T-helper 2 cell treated with Interferon-gamma antibody and Interleukin-4, amounts not matched to agents 5 μg/mL and 100 μg/mL, for 36 hours (primary cell): ENCODE measurements at regions not wholly inside any gene's neighbourhood (a gene's known extent, or its start where the extent isn't known, plus 50 kb on each side); places are given as distances from the start of the nearest gene placed in this dataset.

ENCODE experiments used
- DNase-seq: peaks from one replicate; pipeline ENCODE4 v3.0.0; 2021; ENCODE audit warnings: low spot score
- H3K27ac Mint-ChIP-seq: one replicate; pipeline ENCODE4 v1.8.0; 2021; ENCODE audit warnings: mild to moderate bottlenecking, mixed read lengths
- H3K27me3 Mint-ChIP-seq: one replicate; pipeline ENCODE4 v1.8.0; 2021; ENCODE audit warnings: low read depth, mixed read lengths
- H3K36me3 Mint-ChIP-seq: one replicate; pipeline ENCODE4 v1.8.0; 2021; ENCODE audit warnings: low read depth, mixed read lengths
- H3K4me1 Mint-ChIP-seq: one replicate; pipeline ENCODE4 v1.8.0; 2021; ENCODE audit warnings: low read depth, mixed read lengths
- H3K4me3 Mint-ChIP-seq: one replicate; pipeline ENCODE4 v1.8.0; 2022; ENCODE audit warnings: mild to moderate bottlenecking, moderate library complexity, mixed read lengths
- H3K9me3 Mint-ChIP-seq: one replicate; pipeline ENCODE4 v1.8.0; 2021; ENCODE audit warnings: mixed read lengths

DNA sequence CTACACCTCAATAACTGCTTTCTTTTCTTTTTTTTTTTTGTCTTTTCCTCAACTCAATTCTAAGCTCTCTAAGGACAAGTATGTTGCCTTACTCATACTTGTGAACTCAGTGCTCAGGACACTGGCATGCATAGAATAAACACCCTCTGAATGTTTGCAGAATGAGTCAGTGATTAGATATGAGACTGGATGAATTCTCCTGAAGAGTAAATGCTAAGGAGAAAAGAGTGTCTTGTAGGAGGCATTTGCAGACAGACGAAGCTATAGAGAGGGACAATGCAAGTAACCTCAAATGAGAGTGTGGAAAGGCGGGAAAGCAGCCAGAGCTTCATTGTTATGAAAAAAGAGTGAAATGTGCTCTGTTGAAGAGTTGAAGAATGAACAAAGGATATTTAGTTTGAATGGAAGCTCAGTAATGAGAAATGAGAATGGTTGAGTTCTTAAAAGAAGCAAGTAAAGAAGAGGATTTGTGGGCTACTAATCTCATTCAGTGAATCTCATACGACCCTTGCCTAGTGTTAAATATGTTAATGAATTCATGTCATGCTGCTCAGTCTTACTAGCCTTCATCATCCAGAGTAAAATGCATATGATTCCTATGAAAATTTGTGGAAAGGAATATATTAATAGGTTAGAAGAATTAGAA is 166.1 kb upstream of the DPYD start:
- H3K27me3 Mint-ChIP-seq = no peaks in the 10 kb centered on the region
- no peaks in the 10 kb centered on the region for H3K9me3 Mint-ChIP-seq
- no peak overlapping the region for H3K4me3 Mint-ChIP-seq
- DNase-seq = no peak
- H3K4me1 Mint-ChIP-seq = no peaks in the 10 kb centered on the region
- no peaks in the 10 kb centered on the region for H3K36me3 Mint-ChIP-seq
- H3K27ac Mint-ChIP-seq = no peak overlapping the region

DNA sequence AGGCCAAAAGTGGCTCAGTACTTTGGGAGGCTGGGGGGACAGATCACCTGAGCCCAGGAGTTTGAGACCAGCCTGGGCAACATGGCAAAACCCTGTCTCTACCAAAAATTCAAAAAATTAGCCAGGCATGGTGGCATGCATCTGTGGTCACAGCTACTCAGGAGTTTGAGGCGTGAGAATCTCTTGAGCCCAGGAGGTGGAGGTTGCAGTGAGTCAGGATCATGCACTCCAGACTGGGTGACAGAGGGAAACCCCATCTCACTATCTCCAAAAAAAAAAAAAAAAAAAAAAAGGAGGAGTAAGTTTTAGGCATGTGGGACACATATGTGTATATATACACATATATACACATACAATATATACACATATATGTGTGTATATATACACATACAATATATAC is 165.3 kb upstream of the DPYD start:
- Mint-ChIP-seq H3K27ac (no peak overlapping the region), H3K4me1 (no peaks in the 10 kb centered on the region), H3K36me3 (no peaks in the 10 kb centered on the region), H3K4me3 (no peak overlapping the region), H3K27me3 (no peaks in the 10 kb centered on the region), H3K9me3 (no peaks in the 10 kb centered on the region)
- no peak for DNase-seq

DNA sequence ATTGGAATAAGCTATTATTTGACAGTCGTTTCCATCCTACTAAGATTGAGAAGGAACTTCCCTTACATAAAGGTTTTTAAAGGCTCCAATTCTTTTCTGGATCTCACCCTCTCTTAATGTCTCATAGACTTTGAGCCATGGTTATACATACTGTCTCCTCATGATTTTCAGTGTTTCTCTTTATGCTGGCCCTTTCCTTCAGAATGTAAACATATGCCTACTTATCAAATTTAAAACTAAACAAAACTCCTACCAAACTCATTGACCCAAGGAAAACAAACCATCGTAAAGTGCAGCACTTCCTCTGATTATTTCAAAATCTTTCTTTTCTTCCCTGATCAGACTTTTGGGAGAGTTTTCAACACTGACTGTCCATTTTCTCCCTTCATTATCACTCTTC is 163.4 kb upstream of the DPYD start:
- H3K27me3 Mint-ChIP-seq = peaks cover 4% of the 10 kb centered on the region
- H3K4me1 Mint-ChIP-seq = no peaks in the 10 kb centered on the region
- H3K4me3 Mint-ChIP-seq = no peak overlapping the region
- no peaks in the 10 kb centered on the region for H3K9me3 Mint-ChIP-seq
- H3K27ac Mint-ChIP-seq = no peak overlapping the region
- H3K36me3 Mint-ChIP-seq = no peaks in the 10 kb centered on the region
- no peak for DNase-seq

DNA sequence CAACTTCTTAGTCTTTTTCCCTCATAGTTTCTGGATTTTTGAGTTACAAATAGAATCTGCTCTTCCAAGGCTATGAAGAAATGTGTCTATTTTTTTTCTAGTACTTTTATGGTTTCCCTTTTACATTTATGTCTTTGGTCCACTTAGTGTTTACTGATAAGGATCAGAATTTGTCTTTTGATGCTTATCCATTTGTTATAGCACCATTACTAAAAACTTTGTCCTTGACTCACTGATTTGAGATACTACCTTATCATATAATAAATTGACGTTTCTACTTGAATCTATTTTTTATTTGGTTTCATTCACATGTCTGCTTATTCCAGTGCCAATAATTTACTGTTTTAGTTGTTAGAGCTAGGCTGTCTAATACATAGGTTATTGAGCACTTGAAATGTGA is 161.1 kb upstream of the DPYD start:
- H3K9me3 Mint-ChIP-seq = no peaks in the 10 kb centered on the region
- no peak overlapping the region for H3K4me3 Mint-ChIP-seq
- DNase-seq = no peak
- no peaks in the 10 kb centered on the region for H3K36me3 Mint-ChIP-seq
- H3K4me1 Mint-ChIP-seq = no peaks in the 10 kb centered on the region
- no peak overlapping the region for H3K27ac Mint-ChIP-seq
- H3K27me3 Mint-ChIP-seq = peaks cover 4% of the 10 kb centered on the region

DNA sequence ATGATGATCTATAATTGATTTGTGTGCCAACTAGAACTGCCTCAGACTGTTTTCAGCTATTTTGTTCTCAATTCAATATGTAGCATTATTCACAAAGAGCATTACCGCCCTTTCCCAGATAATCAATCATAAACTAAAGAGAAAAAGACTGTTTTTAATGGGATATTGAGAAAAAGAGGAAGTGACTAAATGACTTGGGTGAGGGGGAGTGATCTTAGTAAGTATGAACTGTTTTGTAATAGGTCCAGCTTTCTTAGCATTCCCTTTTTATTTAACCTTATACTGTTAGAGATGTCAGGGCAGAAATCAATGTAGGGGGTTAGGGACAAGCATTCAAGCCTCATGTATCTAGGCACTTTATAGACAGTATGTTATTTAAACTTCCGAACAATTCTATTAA is 157.8 kb upstream of the DPYD start:
- H3K9me3 Mint-ChIP-seq = no peaks in the 10 kb centered on the region
- DNase-seq = no peak
- no peaks in the 10 kb centered on the region for H3K36me3 Mint-ChIP-seq
- no peak overlapping the region for H3K27ac Mint-ChIP-seq
- H3K4me1 Mint-ChIP-seq = no peaks in the 10 kb centered on the region
- H3K4me3 Mint-ChIP-seq = no peak overlapping the region
- H3K27me3 Mint-ChIP-seq = peaks cover 4% of the 10 kb centered on the region

DNA sequence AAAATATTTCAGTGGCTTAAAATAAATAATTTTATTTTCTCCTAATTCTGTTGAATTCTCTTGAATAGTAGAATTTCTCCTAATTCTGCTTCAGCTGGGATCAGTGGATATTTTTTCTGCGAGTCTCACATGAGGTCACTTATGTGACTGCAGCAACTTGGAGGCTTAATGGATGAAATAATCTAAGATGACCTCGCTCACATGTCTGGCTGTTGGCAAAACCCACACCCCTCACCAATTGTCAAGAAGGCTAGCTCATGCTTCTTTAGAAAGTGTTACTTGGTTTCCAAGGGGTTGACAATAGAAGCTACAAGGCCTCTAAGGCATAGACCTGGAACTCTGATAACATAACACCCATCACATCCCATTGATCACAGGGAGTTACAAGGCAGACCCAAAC is 156.9 kb upstream of the DPYD start:
- no peak overlapping the region for H3K27ac Mint-ChIP-seq
- no peak overlapping the region for H3K4me3 Mint-ChIP-seq
- DNase-seq = no peak
- peaks cover 4% of the 10 kb centered on the region for H3K27me3 Mint-ChIP-seq
- no peaks in the 10 kb centered on the region for H3K9me3 Mint-ChIP-seq
- no peaks in the 10 kb centered on the region for H3K36me3 Mint-ChIP-seq
- H3K4me1 Mint-ChIP-seq = no peaks in the 10 kb centered on the region

DNA sequence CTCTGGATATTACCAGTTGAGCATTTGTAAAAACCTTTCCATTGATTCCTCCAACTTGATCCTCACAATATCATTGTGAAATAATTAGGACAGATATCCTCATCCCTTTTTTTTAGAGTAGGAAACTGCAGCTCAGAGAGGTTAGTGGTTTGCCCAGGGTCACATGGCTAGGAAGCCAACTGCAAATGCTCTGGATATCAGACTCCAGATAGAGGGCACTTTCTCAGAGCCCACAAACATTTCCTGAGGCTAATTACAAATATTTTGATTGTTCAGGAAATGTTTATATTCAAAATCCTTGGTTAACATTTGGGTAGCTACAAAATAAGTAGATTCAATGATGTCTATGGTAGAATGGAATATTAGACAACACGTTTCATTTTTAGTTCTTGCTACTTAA is 154.8 kb upstream of the DPYD start:
- H3K9me3 Mint-ChIP-seq = no peaks in the 10 kb centered on the region
- no peak overlapping the region for H3K4me3 Mint-ChIP-seq
- H3K27ac Mint-ChIP-seq = no peak overlapping the region
- no peaks in the 10 kb centered on the region for H3K4me1 Mint-ChIP-seq
- DNase-seq = no peak
- H3K36me3 Mint-ChIP-seq = no peaks in the 10 kb centered on the region
- H3K27me3 Mint-ChIP-seq = peaks cover 4% of the 10 kb centered on the region

DNA sequence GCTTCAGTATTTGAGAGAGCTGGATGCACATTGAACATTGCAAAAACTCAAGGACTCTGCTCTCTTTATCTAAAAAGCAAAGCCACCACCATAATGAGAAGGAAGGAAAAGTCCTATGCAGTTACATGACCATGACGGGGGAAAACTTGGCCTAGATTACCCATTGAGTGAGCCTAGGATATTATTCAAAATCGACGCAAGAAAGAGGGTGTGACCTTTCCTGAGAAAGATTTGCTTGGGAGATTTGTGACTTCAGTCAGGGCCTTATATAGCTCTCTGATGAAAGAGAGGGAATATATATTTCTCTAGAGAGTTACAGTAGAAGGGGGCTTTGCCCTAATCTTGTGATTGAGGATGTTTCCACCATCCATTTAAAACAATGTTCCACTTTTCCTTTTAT is 153.0 kb upstream of the DPYD start:
- Mint-ChIP-seq H3K36me3 (no peaks in the 10 kb centered on the region), H3K27me3 (no peaks in the 10 kb centered on the region), H3K4me3 (no peak overlapping the region), H3K4me1 (no peaks in the 10 kb centered on the region), H3K9me3 (no peaks in the 10 kb centered on the region), H3K27ac (no peak overlapping the region)
- no peak for DNase-seq

DNA sequence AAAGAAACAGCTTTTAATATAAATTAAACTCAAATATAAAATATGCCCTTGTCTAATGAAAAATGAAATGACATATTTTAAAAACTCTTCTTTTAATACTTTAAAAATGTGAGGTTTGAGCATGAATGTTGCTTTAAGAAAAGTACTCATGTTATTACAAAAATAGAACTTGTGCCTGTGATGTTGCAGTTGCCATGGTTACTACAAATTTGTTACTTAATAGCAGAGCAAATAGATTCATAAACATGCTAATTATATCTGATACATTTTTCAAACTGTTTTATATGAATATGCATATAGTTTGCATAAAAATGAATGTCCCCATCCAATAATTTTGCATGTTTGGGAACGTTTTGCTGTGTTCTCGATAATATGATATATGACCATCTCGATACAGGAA is 152.3 kb upstream of the DPYD start:
- H3K27me3 Mint-ChIP-seq = no peaks in the 10 kb centered on the region
- no peaks in the 10 kb centered on the region for H3K36me3 Mint-ChIP-seq
- H3K4me3 Mint-ChIP-seq = no peak overlapping the region
- no peaks in the 10 kb centered on the region for H3K4me1 Mint-ChIP-seq
- H3K27ac Mint-ChIP-seq = no peak overlapping the region
- DNase-seq = no peak
- no peaks in the 10 kb centered on the region for H3K9me3 Mint-ChIP-seq

DNA sequence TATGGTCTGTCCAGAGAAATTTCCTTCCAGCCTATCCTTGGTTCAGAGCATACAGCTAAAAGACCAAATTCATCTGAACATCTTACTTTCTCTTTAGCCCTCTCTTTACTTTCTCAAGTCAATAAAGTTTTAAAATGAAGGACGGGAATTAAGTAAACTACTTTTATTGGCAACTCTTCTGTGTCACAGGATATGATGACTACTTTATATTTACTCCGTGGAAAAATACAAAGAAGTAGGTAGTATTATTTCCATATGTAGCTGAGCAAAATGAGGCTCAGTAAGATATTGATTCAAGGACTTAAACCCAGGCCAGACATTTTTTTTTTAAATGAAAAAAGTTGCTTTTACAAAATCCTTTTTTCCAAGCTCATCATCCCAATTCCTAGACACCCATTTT is 151.2 kb upstream of the DPYD start:
- Mint-ChIP-seq H3K27me3 (no peaks in the 10 kb centered on the region), H3K27ac (no peak overlapping the region), H3K4me1 (no peaks in the 10 kb centered on the region), H3K4me3 (no peak overlapping the region), H3K36me3 (no peaks in the 10 kb centered on the region), H3K9me3 (no peaks in the 10 kb centered on the region)
- DNase-seq = no peak

DNA sequence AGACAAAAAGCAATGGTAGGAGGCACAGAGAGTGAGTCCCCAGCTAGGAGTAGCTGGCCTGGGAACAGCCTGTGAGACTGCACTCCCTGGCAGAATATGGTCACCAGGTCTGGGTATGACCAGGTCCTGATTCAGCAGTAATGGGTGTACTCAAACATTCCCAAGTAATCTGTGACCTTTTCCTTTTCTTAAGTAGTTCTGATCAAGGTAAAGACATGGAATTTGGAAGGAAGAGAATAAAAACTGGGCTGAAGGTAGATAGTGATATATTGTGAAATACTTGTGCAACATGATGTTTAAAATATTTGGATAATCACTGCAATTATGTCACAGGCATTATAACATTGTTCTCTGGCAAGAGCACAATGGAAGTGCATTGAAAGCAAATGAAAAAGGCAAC is 147.2 kb upstream of the DPYD start:
- Mint-ChIP-seq H3K4me3 (no peak overlapping the region), H3K9me3 (no peaks in the 10 kb centered on the region), H3K27me3 (no peaks in the 10 kb centered on the region), H3K4me1 (no peaks in the 10 kb centered on the region), H3K36me3 (no peaks in the 10 kb centered on the region), H3K27ac (no peak overlapping the region)
- DNase-seq = no peak

DNA sequence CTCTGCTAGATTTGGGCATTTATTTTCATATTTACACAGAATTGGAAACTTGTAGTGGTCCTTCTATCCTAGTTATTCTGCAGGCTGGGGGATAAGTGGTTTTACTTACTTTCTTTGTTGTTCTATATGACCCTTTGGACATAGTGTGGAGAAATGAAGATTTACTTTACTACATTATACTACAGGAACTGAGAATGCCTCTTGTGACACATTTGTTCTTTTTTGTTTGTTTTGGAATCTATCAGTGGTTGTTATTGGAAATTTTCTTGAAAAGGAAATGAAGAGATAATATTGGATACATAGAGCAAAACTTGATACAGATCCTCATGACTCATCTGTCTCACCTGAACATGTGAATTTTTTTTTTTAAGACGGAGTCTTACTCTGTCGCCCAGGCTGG is 146.1 kb upstream of the DPYD start:
- no peaks in the 10 kb centered on the region for H3K27me3 Mint-ChIP-seq
- no peaks in the 10 kb centered on the region for H3K9me3 Mint-ChIP-seq
- H3K36me3 Mint-ChIP-seq = no peaks in the 10 kb centered on the region
- no peaks in the 10 kb centered on the region for H3K4me1 Mint-ChIP-seq
- DNase-seq = no peak
- H3K27ac Mint-ChIP-seq = no peak overlapping the region
- H3K4me3 Mint-ChIP-seq = no peak overlapping the region

DNA sequence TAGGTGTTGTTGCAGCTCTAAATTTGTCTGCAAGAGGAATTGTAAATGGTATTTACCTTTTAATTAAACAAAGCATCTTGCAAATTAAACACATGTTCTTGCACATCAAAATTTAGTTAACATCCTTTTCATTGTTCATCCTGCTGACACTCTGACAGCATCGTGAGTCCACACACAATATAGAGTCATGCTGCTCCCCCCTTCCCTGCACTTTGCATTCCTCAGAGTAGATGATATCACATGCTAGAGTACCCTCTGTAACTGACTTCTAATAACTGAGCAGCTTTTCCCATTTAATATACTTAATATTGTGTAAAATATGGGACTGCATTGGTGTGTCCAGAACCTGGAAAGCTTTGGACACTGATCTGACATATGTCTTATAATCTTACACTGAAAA is 138.8 kb upstream of the DPYD start:
- no peaks in the 10 kb centered on the region for H3K36me3 Mint-ChIP-seq
- no peak for DNase-seq
- H3K9me3 Mint-ChIP-seq = no peaks in the 10 kb centered on the region
- H3K4me3 Mint-ChIP-seq = no peak overlapping the region
- peaks cover 40% of the 10 kb centered on the region for H3K27me3 Mint-ChIP-seq
- H3K27ac Mint-ChIP-seq = no peak overlapping the region
- H3K4me1 Mint-ChIP-seq = no peaks in the 10 kb centered on the region

DNA sequence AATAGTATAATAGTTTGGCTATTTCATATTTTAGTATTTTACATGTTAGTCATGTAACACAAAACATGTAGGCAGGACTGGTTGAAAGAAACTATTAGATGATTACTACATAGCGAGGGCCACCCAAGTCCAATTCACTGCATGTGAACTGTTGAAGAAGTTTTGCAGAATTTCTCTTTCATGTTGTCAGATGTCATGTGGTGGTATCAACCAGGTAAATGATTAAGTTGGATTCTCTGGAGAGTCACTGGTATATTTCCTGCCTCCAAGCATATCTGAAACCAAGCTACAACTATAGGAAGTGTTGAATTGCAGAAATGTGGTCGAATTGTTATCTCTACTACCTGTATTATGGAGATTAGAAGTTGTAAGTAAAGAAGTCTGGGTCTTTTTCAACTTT is 137.8 kb upstream of the DPYD start:
- H3K9me3 Mint-ChIP-seq = no peaks in the 10 kb centered on the region

DNA sequence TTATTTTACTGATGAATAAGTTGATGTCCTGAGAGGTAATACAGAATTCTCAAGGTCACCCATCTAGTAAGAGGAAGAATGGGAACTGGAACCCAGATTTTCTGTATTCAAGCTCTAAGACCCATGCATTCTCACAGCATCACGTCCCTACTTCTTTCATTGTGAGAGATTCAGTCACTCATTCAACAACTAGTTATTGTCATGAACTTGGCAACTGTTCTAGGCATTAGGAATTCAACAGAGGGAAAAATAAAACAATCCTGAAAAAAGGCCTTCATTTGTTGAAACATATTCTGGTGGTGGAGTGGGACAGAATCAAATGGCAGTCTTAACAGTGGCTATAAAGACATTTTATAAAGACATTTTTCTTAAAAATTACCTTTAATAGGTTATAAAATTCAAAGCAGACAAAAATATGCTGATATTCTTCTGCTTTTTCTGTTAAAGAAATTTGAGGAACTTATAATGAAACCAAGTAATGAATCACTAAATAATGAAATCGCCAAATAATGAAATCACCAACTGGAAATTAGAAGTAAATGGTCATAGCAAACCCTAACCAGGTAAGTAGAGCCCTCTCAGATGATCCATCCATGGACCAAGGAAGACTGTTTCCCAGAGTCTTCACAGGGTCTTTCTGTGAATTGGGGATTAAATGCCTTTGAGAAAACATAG is 136.5 kb upstream of the DPYD start:
- Mint-ChIP-seq H3K4me1 (peaks cover 9% of the 10 kb centered on the region), H3K36me3 (no peaks in the 10 kb centered on the region), H3K27ac (no peak overlapping the region), H3K4me3 (no peak overlapping the region), H3K27me3 (peaks cover 56% of the 10 kb centered on the region), H3K9me3 (no peaks in the 10 kb centered on the region)
- no peak for DNase-seq

More for the DNA sequence above, 137.8 kb upstream of the DPYD start:
- no peaks in the 10 kb centered on the region for H3K36me3 Mint-ChIP-seq
- H3K4me1 Mint-ChIP-seq = no peaks in the 10 kb centered on the region
- H3K27me3 Mint-ChIP-seq = peaks cover 43% of the 10 kb centered on the region
- H3K4me3 Mint-ChIP-seq = no peak overlapping the region
- no peak overlapping the region for H3K27ac Mint-ChIP-seq
- DNase-seq = no peak
